AG09309 (cell line): ENCODE measurements at regions not wholly inside any gene's neighbourhood (a gene's known extent, or its start where the extent isn't known, plus 50 kb on each side); places are given as distances from the start of the nearest gene placed in this dataset.

Experiments
- DNase-seq: peaks from one replicate; pipeline ENCODE4 v3.0.0-alpha.2; 2010; ENCODE audit warnings: low read depth
- H3K4me3 ChIP-seq: 2 replicates; pipeline ENCODE4 v1.5.1; 2011; ENCODE audit warnings: mild to moderate bottlenecking, low read depth, low read length, moderate library complexity; ENCODE audit not compliant: control insufficient read depth
- CTCF ChIP-seq: IDR thresholded peaks from 2 replicates; pipeline ENCODE4 v1.5.1; 2011; ENCODE audit warnings: mild to moderate bottlenecking, low read depth, low read length, inconsistent platforms; ENCODE audit not compliant: insufficient read depth, control insufficient read depth; ENCODE audit errors: missing control alignments

DNA sequence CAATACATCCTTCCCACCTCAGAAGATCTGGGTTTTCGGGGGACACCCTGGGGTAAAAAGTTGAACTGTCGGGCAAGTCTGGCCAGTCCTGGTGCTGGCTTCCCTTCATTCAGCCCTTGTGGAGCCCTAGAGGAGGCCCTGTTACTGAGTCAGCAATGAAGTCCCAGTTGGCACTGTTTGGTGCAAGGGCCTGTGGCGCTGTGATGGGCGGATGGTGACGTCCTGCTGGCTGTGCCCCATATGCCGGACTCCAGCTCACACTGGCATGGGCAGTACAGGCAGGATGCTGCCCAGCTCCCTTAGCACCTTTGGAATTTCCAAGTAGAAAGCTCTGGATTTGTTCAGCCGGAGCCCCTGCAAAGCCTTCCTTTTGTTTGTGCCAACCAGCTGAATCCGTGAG, 186.2 kb upstream of the PMEPA1 start:
- TF ChIP-seq CTCF, result no peak
- H3K4me3 ChIP-seq, result no peak overlapping the region
- DNase-seq, result no peak

GRCh38 chr20:57895161-57895855, 185.5 kb upstream of the PMEPA1 start:
- no peak for DNase-seq
- no peak for TF ChIP-seq CTCF
- no peak overlapping the region for H3K4me3 ChIP-seq

- no peak for TF ChIP-seq CTCF
- DNase-seq, result no peak
- H3K4me3 ChIP-seq, result no peak overlapping the region
Measured at GRCh38 chr20:57894522-57894921, 184.7 kb upstream of the PMEPA1 start.

DNA sequence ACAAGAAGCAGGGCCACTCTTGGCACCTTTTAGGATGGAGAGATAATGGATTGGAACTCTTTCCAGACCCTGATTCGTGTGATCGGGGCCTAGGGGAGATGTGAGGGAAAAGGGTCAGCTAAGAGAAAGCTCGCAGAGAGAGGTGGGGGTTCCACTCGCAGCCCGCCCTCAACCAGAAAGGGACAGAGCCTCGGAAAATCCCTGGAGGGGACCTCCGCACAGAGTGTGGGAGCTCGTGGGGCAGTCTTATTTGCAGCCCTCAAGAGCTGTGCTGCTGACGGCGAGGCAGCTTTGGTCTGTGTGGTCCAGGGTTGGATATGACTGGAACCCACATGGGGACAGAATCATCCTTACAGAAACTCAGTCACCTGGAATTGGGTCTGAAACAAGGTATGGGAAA, 184.3 kb upstream of the PMEPA1 start:
- no peak for DNase-seq
- H3K4me3 ChIP-seq, result no peak overlapping the region
- no peak for TF ChIP-seq CTCF

DNA sequence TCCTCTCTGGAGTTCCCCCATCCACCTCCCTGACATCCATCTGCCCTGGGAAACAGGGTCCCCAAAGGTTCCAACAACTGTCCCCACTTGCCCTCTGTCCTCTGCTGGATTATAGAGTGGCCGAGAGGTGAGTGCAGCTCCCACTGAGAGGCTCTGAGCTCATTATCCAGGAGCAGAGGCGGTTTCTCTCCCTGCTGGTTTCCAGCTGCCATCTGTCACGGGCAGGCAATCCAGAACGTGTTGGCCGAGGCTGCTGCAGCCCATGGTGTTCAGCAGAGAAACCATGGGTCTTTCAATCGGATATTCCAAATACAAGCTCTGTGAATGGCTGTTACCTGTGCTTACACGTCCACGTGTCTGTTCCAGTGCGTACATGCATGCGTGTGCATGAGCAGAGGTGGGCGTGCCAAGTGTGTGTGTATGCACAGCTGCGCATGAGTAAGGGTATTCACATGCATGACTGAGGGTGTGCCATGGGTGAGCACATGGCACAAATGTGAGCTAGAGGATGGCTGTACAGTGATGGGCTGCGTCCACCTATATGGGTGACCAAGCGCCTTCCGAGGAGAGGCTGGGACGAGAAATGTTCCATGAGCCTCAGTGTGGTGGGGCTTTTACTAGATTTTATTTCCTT, 183.7 kb upstream of the PMEPA1 start:
- no peak overlapping the region for H3K4me3 ChIP-seq
- DNase-seq, result no peak
- TF ChIP-seq CTCF, result no peak

GRCh38 chr20:57892471-57892870, 182.7 kb upstream of the PMEPA1 start:
- no peak for DNase-seq
- H3K4me3 ChIP-seq, result no peak overlapping the region
- no peak for TF ChIP-seq CTCF
